Tibial artery (tissue), 4 donors: ENCODE measurements at regions not wholly inside any gene's neighbourhood (a gene's known extent, or its start where the extent isn't known, plus 50 kb on each side); places are given as distances from the start of the nearest gene placed in this dataset.

ENCODE experiments used
- DNase-seq, 2 donors: peaks; one replicate each; pipeline ENCODE4 v3.0.0-alpha.2; 2019
- H3K27ac ChIP-seq, 2 donors: fragments of 200-600 bp; sonication (generic) in 1 of 2; 1 replicate in 1 of 2; 2 replicates in 1 of 2; pipeline ENCODE4 v1.5.1; 2018 to 2019; ENCODE audit warnings: mild to moderate bottlenecking in 1 of 2
- H3K27me3 ChIP-seq, 2 donors: fragments of 200-600 bp; sonication (generic) in 1 of 2; one replicate each; pipeline versions ENCODE4 v1.5.1 to v1.6.0; 2016 to 2019
- H3K36me3 ChIP-seq, 3 donors: fragments of 200-600 bp; sonication (generic) in 2 of 3; one replicate each; pipeline ENCODE4 v1.5.1; 2016 to 2019; ENCODE audit warnings: mild to moderate bottlenecking in 2 of 3
- H3K4me1 ChIP-seq, 4 donors: fragments of 200-600 bp; sonication (generic) in 2 of 4; 1 replicate in 3 of 4; 2 replicates in 1 of 4; pipeline ENCODE4 v1.5.1; 2016 to 2019
- H3K4me3 ChIP-seq, 2 donors: fragments of 200-600 bp; sonication (generic) in 1 of 2; 1 replicate in 1 of 2; 2 replicates in 1 of 2; pipeline ENCODE4 v1.5.1; 2018 to 2019; ENCODE audit warnings: mild to moderate bottlenecking in 2 of 2
- H3K9me3 ChIP-seq, 3 donors: fragments of 200-600 bp; sonication (generic) in 1 of 3; one replicate each; pipeline ENCODE4 v1.5.1; 2016 to 2019
- CTCF ChIP-seq, 2 experiments: fragments of 200-600 bp in 1 of 2; fragments of 450-650 bp in 1 of 2; IDR thresholded peaks; one replicate each; pipeline ENCODE4 v1.5.1; 2017 to 2019; ENCODE audit warnings: antibody characterized with exemption in 2 of 2, mild to moderate bottlenecking in 1 of 2, moderate library complexity in 1 of 2
- intact Hi-C: fragments of 100-400 bp; cut with DNase I; formaldehyde crosslinking; loops from one replicate; pipeline ENCODE4 v1.15.0; 2023; ENCODE audit warnings: low total_unique reads

- no peak overlapping the region for H3K27ac ChIP-seq
- H3K9me3 ChIP-seq: no peaks in the 10 kb centered on the region
- H3K27me3 ChIP-seq: no peaks in the 10 kb centered on the region
- intact Hi-C loops: loop anchor here (10.0 kb wide), 1 partner anchor 452 kb away; no protein-coding TSS in a partner anchor
- H3K36me3 ChIP-seq: no peaks in the 10 kb centered on the region
- H3K4me1 ChIP-seq: no peaks in the 10 kb centered on the region
- no peak for DNase-seq
- TF ChIP-seq CTCF (IDR thresholded peaks at IDR 0.05): no peak
- no peak overlapping the region for H3K4me3 ChIP-seq
Measured at GRCh38 chr5:30802961-30803705, 390.4 kb upstream of the CDH6 start.

- Histone ChIP-seq H3K27ac (no peak overlapping the region), H3K4me3 (no peak overlapping the region), H3K9me3 (no peaks in the 10 kb centered on the region), H3K4me1 (no peaks in the 10 kb centered on the region), H3K36me3 (no peaks in the 10 kb centered on the region), H3K27me3 (no peaks in the 10 kb centered on the region)
- intact Hi-C loops: no loop called here
- DNase-seq: no peak
- no peak for TF ChIP-seq CTCF (IDR thresholded peaks at IDR 0.05)
Measured at GRCh38 chr5:30781643-30782042, 411.8 kb upstream of the CDH6 start.

- no peaks in the 10 kb centered on the region for H3K36me3 ChIP-seq
- intact Hi-C loops: no loop called here
- no peaks in the 10 kb centered on the region for H3K27me3 ChIP-seq
- no peak overlapping the region for H3K4me3 ChIP-seq
- TF ChIP-seq CTCF (IDR thresholded peaks at IDR 0.05): no peak
- H3K27ac ChIP-seq: no peak overlapping the region
- DNase-seq: no peak
- peaks cover 0 to 32% (median 5%) of the 10 kb centered on the region in 4 donors for H3K4me1 ChIP-seq
- no peaks in the 10 kb centered on the region for H3K9me3 ChIP-seq
Measured at GRCh38 chr5:30768056-30768690, 425.3 kb upstream of the CDH6 start.

- DNase-seq: no peak
- TF ChIP-seq CTCF (IDR thresholded peaks at IDR 0.05): no peak
- no peaks in the 10 kb centered on the region for H3K36me3 ChIP-seq
- H3K4me3 ChIP-seq: no peak overlapping the region
- intact Hi-C loops: no loop called here
- H3K4me1 ChIP-seq: peaks cover 0 to 32% (median 5%) of the 10 kb centered on the region in 4 donors
- no peaks in the 10 kb centered on the region for H3K9me3 ChIP-seq
- no peak overlapping the region for H3K27ac ChIP-seq
- H3K27me3 ChIP-seq: no peaks in the 10 kb centered on the region
Measured at GRCh38 chr5:30765706-30766105, 427.8 kb upstream of the CDH6 start.

- intact Hi-C loops: no loop called here
- no peaks in the 10 kb centered on the region for H3K36me3 ChIP-seq
- TF ChIP-seq CTCF (IDR thresholded peaks at IDR 0.05): no peak
- no peak overlapping the region for H3K27ac ChIP-seq
- no peaks in the 10 kb centered on the region for H3K9me3 ChIP-seq
- no peaks in the 10 kb centered on the region for H3K27me3 ChIP-seq
- peaks cover 0 to 32% (median 5%) of the 10 kb centered on the region in 4 donors for H3K4me1 ChIP-seq
- DNase-seq: no peak
- H3K4me3 ChIP-seq: no peak overlapping the region
Measured at GRCh38 chr5:30765227-30765626, 428.3 kb upstream of the CDH6 start.
